RWPE1 (cell line): ENCODE measurements at regions not wholly inside any gene's neighbourhood (a gene's known extent, or its start where the extent isn't known, plus 50 kb on each side); places are given as distances from the start of the nearest gene placed in this dataset.

Source experiments
- CTCF ChIA-PET: fragments of 350-600 bp; sonication (Branson Sonifier 250); formaldehyde crosslinking; extraction: SDS; loops from one replicate; lab custom pipeline; 2021; lab: Yijun Ruan, JAX
- POLR2A ChIA-PET: fragments of 400-600 bp; formaldehyde crosslinking; extraction: SDS; loops from one replicate; lab custom pipeline; 2020; ENCODE audit warnings: antibody characterized with exemption; ENCODE audit not compliant: low non-redundant PET; lab: Yijun Ruan, JAX
- DNase-seq: peaks from one replicate; pipeline ENCODE4 v3.0.0; 2012; ENCODE audit warnings: low spot score
- H3K27ac ChIP-seq: fragments of 450-650 bp; 2 replicates; pipeline ENCODE4 v1.5.1; 2017
- TF ChIP-seq, protein P1 (sequence below): fragments of 450-650 bp; conservative IDR thresholded peaks from 2 replicates; pipeline ENCODE4 v1.5.1; 2017; ENCODE audit warnings: low read depth, mild to moderate bottlenecking

DNA sequence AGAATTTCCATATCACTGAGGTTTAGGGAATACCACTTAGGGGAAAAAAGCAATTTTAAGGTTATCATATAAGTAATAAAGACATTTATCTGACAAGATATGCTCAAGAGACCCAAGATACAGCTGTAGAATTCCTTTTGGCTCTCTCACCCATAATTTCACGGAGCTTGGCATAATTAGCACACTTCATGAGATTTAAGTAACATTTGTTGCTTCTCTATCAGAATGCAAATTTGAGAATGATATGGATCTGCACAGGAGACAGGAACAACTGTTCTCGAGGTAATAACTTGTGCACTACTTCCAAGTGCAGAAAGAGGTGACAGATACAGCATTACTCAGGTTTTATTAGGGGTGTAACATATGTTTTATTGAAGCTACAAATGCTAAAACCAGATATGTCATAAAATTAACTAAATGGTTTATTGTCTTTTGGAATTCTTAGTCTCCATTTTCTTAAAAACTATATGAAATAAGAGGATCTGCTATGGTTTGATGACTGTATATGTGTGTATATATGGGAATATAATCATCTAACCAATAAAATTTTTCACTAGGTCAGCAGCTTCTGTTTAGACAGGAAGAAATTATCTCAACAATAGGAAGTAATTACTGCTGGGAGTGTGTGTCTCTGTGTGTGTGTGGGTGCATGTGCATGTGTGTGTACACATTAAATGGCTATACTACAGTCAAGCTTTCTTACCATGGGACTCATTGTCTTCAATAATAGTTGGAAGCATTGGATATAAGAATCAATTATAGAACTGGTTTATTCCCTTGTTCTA is 401.3 kb downstream of the PCDH17 start:
- POLR2A ChIA-PET, result no interaction called here
- CTCF ChIA-PET, result interaction anchor here (0.6 kb wide), 1 partner anchor 21 kb away, joined by 3 read pairs; no protein-coding TSS in a partner anchor

DNA sequence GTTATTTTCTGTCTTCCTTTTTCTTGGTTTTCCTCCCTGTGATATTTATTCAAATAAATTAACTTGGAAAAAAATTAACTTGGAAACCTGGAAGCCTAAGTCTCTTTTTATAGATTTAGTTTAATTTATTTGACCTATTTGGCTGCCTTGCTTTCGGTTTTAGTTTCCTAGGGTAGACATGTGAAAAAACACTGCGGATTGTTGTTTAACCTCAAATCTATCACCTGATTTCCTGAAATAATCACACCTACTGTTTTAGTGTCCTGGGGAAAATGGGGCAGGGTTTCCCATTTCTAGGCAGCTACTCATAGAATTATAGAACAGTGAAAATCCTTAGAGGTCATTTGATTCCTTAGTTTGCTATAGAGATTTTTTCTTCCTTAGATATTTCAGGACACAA is 412.4 kb downstream of the PCDH17 start:
- DNase-seq, result no peak
- TF ChIP-seq, protein P1, sequence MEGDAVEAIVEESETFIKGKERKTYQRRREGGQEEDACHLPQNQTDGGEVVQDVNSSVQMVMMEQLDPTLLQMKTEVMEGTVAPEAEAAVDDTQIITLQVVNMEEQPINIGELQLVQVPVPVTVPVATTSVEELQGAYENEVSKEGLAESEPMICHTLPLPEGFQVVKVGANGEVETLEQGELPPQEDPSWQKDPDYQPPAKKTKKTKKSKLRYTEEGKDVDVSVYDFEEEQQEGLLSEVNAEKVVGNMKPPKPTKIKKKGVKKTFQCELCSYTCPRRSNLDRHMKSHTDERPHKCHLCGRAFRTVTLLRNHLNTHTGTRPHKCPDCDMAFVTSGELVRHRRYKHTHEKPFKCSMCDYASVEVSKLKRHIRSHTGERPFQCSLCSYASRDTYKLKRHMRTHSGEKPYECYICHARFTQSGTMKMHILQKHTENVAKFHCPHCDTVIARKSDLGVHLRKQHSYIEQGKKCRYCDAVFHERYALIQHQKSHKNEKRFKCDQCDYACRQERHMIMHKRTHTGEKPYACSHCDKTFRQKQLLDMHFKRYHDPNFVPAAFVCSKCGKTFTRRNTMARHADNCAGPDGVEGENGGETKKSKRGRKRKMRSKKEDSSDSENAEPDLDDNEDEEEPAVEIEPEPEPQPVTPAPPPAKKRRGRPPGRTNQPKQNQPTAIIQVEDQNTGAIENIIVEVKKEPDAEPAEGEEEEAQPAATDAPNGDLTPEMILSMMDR, result no peak
- POLR2A ChIA-PET, result no interaction called here
- no peak overlapping the region for H3K27ac ChIP-seq
- CTCF ChIA-PET, result no interaction called here

More for the DNA sequence above, 401.3 kb downstream of the PCDH17 start:
- no peak for DNase-seq
- TF ChIP-seq, protein P1, result no peak
- no peak overlapping the region for H3K27ac ChIP-seq

DNA sequence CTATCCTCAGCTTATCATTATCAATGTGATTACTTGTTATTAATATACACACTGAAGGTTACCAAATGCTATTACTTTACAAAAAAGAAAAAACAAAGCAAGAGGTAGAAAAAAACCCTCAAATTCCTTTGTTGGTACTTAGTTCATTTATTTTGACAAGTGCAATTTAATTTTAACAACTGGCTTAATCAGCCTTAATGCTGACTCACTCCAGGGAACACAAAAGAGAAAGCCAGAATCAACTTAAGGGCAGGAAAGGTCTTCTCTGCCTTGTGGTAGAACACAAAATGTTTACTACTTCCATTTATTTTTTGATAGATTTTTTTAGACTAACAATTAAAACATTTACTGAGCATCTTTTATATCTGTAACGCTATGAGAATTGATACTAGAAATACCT is 417.1 kb downstream of the PCDH17 start:
- TF ChIP-seq, protein P1, result no peak
- ChIA-PET POLR2A (no interaction called here), CTCF (no interaction called here)
- no peak overlapping the region for H3K27ac ChIP-seq
- DNase-seq, result peak; percentile 1

DNA sequence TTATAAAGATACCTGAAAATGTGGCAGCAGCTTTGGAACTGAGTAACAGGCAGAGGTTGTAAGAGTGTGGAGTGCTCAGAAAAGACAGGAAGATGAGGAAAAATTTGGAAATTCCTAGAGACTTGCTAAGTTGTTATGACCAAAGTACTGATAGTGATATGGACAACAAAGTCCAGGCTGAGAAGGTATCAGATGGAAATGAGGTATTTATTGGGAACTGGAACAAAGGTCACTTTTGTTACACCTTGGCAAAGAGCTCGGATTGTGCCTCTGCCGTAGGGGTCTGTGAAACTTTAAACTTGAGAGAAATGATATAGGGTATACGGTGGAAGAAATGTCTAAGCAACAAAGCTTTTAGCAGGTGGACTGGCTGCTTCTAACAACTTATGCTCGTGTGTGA is 419.9 kb downstream of the PCDH17 start:
- CTCF ChIA-PET, result interaction anchor here (0.5 kb wide), 1 partner anchor 126 kb away, joined by 3 read pairs; no protein-coding TSS in a partner anchor
- no peak for DNase-seq
- TF ChIP-seq, protein P1, result no peak
- POLR2A ChIA-PET, result no interaction called here
- no peak overlapping the region for H3K27ac ChIP-seq

DNA sequence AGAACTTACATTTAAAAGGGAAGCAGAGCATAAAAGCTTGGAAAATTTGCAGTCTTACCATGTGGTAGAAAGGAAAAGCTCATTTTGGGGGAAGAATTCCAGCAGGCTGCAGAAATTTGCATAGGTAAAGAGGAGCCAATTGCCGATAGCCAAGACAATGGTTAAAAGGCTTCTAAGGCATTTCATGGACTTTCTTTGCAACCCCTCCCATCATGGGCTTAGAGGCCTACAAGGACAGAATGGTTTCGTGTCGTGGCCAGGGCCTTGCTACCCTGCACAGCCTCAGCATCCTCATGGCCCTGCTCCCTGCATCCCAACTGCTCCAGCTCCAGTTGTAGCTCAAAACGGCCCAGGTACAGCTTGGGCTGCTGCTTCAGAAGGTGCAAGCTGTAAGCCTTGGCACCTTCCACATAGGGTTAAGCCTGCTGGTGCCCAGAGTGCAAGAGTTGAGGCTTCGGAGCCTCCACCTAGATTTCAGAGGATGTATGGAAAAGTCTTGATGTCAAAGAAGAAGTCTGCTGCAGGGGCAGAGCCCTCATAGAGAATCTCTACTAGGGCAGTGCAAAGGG is 420.3 kb downstream of the PCDH17 start:
- TF ChIP-seq, protein P1, result no peak
- ChIA-PET POLR2A (no interaction called here), CTCF (no interaction called here)
- DNase-seq, result no peak
- no peak overlapping the region for H3K27ac ChIP-seq

DNA sequence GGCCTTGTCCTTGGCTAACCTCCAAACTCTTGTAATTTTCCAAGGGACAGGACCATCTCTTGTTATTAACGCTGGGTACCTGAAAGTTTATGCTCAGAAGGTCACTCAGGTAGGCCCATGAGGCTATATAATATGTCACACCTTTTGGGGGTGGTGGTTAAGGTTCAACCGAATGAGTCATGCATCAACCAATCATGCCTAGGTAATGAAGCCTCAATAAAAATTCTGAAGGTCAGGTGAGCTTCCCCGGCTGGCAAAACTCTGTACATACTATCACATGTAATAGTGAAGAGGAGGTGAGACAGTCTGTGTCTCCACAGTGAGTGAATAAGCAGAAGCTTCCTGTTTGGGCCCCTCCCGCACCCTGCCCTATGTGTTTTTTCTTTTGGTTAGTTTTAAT is 424.9 kb downstream of the PCDH17 start:
- TF ChIP-seq, protein P1, result no peak
- H3K27ac ChIP-seq, result no peak overlapping the region
- ChIA-PET POLR2A (no interaction called here), CTCF (no interaction called here)
- peak; percentile 0 for DNase-seq
